ENCODE measurements at regions not wholly inside any gene's neighbourhood (a gene's known extent, or its start where the extent isn't known, plus 50 kb on each side); places are given as distances from the start of the nearest gene placed in this dataset.
A peak's percentile ranks its signal among the peaks of the same experiment; 100 is the strongest.

DNA sequence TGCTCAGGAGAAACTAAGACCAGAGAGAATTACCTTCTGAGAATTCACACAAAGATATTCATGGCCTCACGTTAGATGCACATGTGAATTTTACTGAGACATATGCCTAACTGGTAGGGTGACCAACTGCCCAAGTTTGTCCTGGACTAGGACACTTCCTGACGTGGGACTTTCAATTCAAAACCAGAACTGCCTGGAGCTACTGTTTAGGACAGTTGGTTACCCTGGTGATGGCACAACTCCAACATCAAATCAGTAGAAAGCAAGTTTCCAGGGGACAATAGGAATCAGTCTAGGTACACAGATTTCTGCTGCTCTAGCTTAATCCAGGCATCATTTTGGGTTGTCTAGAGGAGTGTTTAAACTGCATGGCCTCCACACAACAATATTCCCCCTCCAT, 178.7 kb downstream of the GXYLT1 start:
- no peak overlapping the region for H3K27ac Mint-ChIP-seq
- no peak overlapping the region for H3K4me3 Mint-ChIP-seq
- H3K4me1 Mint-ChIP-seq, result no peaks in the 10 kb centered on the region
- no peaks in the 10 kb centered on the region for H3K36me3 Mint-ChIP-seq
- peaks cover 1% of the 10 kb centered on the region for H3K27me3 Mint-ChIP-seq
- H3K9me3 Mint-ChIP-seq, result no peaks in the 10 kb centered on the region

DNA sequence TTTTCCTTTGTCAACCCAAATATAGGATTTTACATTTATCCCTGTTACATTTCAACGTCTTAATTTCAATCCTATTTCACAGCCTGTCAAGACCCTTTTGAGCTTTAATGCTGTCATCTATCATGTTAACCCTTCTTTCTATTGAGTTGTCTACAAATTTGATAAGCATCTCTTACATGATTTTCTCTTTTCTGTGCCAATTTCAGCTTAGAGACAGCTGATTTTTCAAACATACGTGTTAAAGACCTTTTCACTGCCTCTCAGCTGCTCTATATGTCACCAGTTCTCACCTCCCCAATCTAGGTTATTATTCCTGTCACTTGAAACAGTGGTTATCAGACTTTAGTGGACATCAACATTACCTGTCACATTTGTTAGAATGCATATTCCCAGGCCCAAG, 181.3 kb downstream of the GXYLT1 start:
- H3K9me3 Mint-ChIP-seq, result no peaks in the 10 kb centered on the region
- no peak overlapping the region for H3K27ac Mint-ChIP-seq
- H3K27me3 Mint-ChIP-seq, result peaks cover 1% of the 10 kb centered on the region
- H3K4me1 Mint-ChIP-seq, result no peaks in the 10 kb centered on the region
- H3K4me3 Mint-ChIP-seq, result no peak overlapping the region
- H3K36me3 Mint-ChIP-seq, result no peaks in the 10 kb centered on the region

DNA sequence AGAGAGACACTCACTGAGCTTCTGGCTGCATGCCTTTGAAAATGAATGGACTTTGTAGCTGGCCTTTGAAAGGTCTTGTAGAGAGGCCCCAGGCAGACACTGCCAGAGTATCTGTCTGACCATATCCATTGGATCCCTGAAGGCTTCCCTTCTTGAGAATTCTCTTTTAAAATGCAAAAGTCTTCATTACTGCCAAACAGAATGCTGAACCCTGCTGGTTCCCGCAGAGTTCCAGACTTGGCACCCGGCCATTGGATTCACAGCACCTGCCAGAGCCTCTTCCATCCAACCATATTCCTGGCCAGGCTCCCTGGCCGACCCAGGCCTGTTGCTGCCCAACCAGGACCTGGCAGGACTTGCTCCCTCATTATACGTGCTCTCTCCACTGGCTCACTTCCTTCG, 182.5 kb downstream of the GXYLT1 start:
- Mint-ChIP-seq H3K9me3 (no peaks in the 10 kb centered on the region), H3K4me3 (no peak overlapping the region), H3K27ac (no peak overlapping the region), H3K4me1 (no peaks in the 10 kb centered on the region), H3K36me3 (no peaks in the 10 kb centered on the region), H3K27me3 (peaks cover 1% of the 10 kb centered on the region)

DNA sequence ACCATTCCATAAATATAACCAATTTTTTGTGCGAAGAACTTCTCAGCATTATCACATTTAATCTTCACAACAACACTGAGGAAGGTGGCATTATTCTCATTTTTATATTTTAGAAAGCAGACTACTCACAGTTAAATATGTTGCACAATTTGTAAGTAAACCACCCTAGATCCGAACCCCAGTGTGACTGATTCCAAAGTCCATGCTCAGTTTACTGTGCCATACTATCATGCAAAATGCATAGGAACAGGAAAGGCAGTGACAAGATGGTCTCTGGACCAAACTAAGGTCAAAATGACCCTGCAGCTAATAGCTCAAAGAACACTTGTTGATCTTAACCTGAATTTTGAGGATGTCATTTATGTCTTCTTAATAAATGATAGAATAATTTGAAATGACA, 185.4 kb downstream of the GXYLT1 start:
- no peaks in the 10 kb centered on the region for H3K4me1 Mint-ChIP-seq
- no peak overlapping the region for H3K27ac Mint-ChIP-seq
- no peak overlapping the region for H3K4me3 Mint-ChIP-seq
- peaks cover 2% of the 10 kb centered on the region for H3K27me3 Mint-ChIP-seq
- H3K36me3 Mint-ChIP-seq, result no peaks in the 10 kb centered on the region
- H3K9me3 Mint-ChIP-seq, result no peaks in the 10 kb centered on the region

DNA sequence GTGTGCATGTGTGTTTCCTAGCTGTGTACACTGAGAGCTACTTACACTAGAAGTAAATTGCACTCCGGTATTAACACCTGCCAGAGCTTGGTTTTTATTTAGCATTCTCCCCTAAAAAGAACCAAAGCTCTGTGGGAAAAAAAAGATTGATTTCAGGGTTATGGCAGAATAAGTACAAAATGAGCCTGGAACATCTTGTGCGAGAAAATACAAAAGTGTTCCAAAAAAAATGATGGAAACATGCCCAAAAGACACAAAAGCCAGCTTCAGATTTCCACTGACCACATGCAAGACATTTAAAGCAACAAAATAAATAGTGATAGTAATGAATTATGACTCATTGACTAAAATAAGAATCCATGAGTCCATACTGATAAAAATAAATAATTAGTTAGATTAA, 188.3 kb downstream of the GXYLT1 start:
- no peaks in the 10 kb centered on the region for H3K36me3 Mint-ChIP-seq
- no peak overlapping the region for H3K27ac Mint-ChIP-seq
- no peaks in the 10 kb centered on the region for H3K9me3 Mint-ChIP-seq
- no peaks in the 10 kb centered on the region for H3K4me1 Mint-ChIP-seq
- no peak overlapping the region for H3K4me3 Mint-ChIP-seq
- peaks cover 4% of the 10 kb centered on the region for H3K27me3 Mint-ChIP-seq

DNA sequence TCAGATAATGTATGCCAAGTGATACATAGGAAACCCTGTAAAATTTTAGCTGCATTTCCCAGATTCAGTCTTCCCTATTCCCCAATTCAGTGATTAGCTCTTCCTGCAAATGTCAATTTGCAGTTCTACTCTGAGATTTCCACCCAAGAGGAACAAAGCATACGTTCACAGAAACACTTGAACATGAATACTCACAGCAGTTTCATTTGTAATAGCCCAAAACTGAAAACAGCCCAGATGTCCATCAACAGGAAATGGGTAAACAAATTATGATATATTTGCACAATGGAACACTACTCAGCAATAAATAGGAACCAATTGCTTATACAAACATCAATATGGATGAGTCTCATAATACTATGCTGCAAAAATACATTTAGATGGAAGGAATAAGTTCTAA, 194.2 kb downstream of the GXYLT1 start:
- H3K36me3 Mint-ChIP-seq, result no peaks in the 10 kb centered on the region
- H3K27ac Mint-ChIP-seq, result no peak overlapping the region

DNA sequence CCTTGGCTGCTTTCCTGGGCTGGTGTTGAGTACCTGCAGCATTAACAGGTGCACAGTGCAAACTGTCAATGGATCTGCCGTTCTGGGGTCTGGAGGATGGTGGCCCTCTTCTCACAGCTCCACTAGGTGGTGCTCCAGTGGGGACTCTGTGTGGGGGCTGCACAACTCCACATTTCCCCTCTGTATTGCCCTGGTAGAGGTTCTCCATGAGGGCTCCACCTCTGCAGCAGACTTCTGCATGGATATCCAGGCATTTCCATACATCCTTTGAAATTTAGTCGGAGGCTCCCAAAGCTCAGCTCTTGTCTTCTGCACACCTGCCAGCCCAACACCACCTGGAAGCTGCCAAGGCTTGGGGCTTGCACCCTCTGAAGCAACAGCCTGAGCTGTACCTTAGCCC, 198.6 kb downstream of the GXYLT1 start:
- no peak overlapping the region for H3K4me3 Mint-ChIP-seq
- no peaks in the 10 kb centered on the region for H3K36me3 Mint-ChIP-seq
- no peaks in the 10 kb centered on the region for H3K4me1 Mint-ChIP-seq
- H3K27me3 Mint-ChIP-seq, result peaks cover 10% of the 10 kb centered on the region
- H3K9me3 Mint-ChIP-seq, result peaks cover 5% of the 10 kb centered on the region
- no peak overlapping the region for H3K27ac Mint-ChIP-seq

More for the DNA sequence above, 194.2 kb downstream of the GXYLT1 start:
- H3K27me3 Mint-ChIP-seq, result peaks cover 11% of the 10 kb centered on the region
- H3K9me3 Mint-ChIP-seq, result no peaks in the 10 kb centered on the region
- H3K4me1 Mint-ChIP-seq, result no peaks in the 10 kb centered on the region
- no peak overlapping the region for H3K4me3 Mint-ChIP-seq

DNA sequence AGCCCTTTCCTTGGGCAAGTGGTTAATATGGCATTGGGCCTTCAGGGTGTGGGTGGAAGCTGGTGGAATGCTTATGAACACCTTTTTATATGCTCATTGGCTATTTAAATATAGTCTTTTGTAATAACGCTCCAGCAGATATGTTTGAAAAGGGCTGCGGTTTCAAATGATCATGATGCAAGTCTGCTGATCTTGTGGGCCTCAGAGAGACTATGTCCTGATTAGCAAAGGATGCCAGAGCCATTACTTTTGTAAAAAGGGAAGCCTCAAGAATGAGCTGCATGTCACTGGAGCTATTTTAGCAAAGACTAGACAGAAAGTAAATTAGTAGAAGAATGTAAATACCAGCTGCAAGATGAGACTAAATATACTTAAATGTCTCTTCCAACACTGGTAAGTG, 200.5 kb downstream of the GXYLT1 start:
- Mint-ChIP-seq H3K27me3 (peaks cover 9% of the 10 kb centered on the region), H3K27ac (no peak overlapping the region), H3K4me3 (no peak overlapping the region), H3K36me3 (no peaks in the 10 kb centered on the region), H3K4me1 (no peaks in the 10 kb centered on the region), H3K9me3 (peaks cover 5% of the 10 kb centered on the region)

DNA sequence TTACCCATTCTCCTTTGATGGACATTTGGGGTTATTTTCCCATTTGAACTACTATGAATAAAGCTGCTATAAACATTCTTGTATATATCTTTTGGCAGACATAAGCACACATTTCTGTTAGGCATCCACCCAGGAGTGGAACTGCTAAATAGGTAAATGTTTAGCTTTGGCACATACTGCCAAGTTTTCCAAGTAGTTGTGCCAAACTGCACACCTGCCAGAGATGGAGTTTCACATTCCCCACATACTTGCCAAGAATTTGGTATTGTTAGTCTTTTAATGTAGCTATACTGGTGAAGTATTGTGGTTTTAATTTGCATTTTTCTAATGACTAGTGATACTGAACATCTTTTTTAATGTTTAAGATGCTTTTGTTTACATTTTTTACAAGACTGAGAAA, 201.0 kb downstream of the GXYLT1 start:
- peaks cover 11% of the 10 kb centered on the region for H3K27me3 Mint-ChIP-seq
- peaks cover 5% of the 10 kb centered on the region for H3K9me3 Mint-ChIP-seq
- no peaks in the 10 kb centered on the region for H3K4me1 Mint-ChIP-seq
- no peak overlapping the region for H3K4me3 Mint-ChIP-seq
- H3K36me3 Mint-ChIP-seq, result no peaks in the 10 kb centered on the region
- no peak overlapping the region for H3K27ac Mint-ChIP-seq

DNA sequence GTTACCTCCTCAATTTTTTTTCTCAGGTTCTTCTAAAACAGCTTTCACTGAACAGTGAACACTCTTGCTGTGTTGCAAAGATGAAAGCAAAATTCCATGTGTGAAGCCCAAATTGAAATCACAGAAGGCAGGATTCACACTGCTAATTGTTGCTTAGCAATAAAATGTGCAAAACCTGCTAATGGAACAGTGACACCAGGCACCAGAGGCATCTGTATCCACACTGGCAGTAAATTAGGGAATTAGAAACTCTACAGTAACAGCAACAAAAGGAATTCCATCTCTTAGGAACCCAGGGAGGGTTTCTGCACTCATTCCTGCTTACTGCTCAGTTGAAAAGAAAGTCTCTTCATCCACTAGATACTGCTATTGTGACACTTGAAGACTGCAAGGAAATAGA, 202.3 kb downstream of the GXYLT1 start:
- Mint-ChIP-seq H3K27me3 (peaks cover 13% of the 10 kb centered on the region), H3K9me3 (peaks cover 5% of the 10 kb centered on the region), H3K27ac (no peak overlapping the region), H3K4me3 (no peak overlapping the region), H3K36me3 (no peaks in the 10 kb centered on the region), H3K4me1 (no peaks in the 10 kb centered on the region)

DNA sequence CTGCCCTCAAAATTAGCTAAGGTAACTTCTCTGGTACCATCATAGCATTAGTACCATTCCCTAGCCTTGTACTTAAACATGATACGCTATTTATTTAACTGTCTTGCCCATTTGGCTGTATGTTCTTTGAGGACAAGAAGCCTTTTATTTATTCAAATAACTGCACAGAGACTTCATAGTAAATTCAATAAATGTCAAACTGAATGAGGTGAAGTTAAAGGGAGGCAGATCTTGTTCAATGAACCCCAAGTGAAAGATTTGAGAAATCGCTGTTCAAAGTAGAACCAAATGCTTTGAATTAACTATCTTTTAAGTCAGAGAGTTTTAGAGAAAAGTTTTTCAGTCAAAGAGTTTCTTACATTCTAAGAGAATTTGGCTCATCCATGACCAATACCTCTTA, 203.6 kb downstream of the GXYLT1 start:
- H3K4me1 Mint-ChIP-seq, result no peaks in the 10 kb centered on the region
- H3K36me3 Mint-ChIP-seq, result no peaks in the 10 kb centered on the region
- no peak overlapping the region for H3K27ac Mint-ChIP-seq
- H3K27me3 Mint-ChIP-seq, result peaks cover 9% of the 10 kb centered on the region
- peaks cover 5% of the 10 kb centered on the region for H3K9me3 Mint-ChIP-seq
- no peak overlapping the region for H3K4me3 Mint-ChIP-seq

DNA sequence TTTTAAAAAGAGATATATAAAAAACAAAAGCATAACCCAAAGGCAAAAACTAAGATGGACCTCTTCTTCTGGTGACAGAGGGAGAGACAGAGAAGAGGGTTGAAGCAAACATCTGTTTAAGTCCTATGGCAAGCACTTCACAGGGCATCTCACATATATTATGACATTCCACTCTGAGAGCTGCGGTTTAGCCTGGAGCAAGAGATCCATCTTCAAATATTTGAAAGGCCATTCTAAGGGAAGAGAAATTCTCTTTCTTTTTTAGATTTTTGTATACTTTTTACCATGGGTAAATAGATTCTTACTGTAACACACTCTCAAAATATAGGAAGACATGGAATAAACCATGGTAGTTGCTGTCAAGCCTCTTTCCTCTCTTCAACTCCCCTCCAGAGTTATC, 204.1 kb downstream of the GXYLT1 start:
- H3K9me3 Mint-ChIP-seq, result peaks cover 5% of the 10 kb centered on the region
- H3K36me3 Mint-ChIP-seq, result no peaks in the 10 kb centered on the region
- H3K27ac Mint-ChIP-seq, result no peak overlapping the region
- H3K4me1 Mint-ChIP-seq, result no peaks in the 10 kb centered on the region
- peaks cover 9% of the 10 kb centered on the region for H3K27me3 Mint-ChIP-seq
- H3K4me3 Mint-ChIP-seq, result no peak overlapping the region

DNA sequence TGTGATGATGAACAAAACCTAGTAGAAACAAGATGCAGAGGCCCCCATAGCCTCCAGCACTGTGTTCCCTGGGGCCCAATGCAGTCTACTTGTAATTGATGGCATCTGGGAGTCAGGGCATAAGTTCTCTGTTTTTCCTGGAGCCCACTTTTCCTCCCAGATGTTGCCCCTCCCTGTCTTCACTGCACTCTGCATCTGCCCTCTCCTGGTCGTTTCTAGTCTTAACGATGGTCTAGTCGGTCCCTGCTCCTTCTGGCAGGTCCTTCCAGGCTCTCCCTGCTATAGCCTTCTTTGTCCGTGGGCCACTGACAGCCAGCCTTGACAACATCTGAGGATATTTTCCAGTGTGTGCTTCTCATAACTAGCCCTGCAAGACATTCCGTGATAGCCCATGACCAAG, 208.3 kb downstream of the GXYLT1 start:
- Mint-ChIP-seq H3K4me3 (no peak overlapping the region), H3K27me3 (peaks cover 20% of the 10 kb centered on the region), H3K27ac (no peak overlapping the region), H3K36me3 (no peaks in the 10 kb centered on the region), H3K9me3 (no peaks in the 10 kb centered on the region), H3K4me1 (peaks cover 11% of the 10 kb centered on the region)

DNA sequence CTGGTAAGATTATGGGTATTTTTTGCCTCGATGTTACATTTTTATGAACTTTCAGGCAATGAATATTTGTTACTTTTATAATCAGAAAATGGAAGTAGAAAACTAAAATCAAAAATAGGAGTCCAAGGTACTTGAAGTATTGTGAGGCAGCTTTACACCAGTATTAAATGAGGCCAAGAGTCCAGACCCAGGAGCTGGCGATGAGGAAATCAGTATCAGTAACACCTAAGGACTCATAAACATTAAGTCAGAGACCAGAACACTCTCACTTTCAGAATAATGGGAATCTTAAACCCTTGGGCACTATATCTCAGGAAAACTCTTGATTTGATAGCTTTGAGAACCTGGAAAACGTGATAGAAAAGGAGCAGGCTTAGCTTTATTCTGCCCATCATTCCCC, 208.8 kb downstream of the GXYLT1 start:
- Mint-ChIP-seq H3K27ac (no peak overlapping the region), H3K27me3 (peaks cover 21% of the 10 kb centered on the region), H3K36me3 (no peaks in the 10 kb centered on the region), H3K4me1 (peaks cover 15% of the 10 kb centered on the region), H3K4me3 (no peak overlapping the region), H3K9me3 (no peaks in the 10 kb centered on the region)

DNA sequence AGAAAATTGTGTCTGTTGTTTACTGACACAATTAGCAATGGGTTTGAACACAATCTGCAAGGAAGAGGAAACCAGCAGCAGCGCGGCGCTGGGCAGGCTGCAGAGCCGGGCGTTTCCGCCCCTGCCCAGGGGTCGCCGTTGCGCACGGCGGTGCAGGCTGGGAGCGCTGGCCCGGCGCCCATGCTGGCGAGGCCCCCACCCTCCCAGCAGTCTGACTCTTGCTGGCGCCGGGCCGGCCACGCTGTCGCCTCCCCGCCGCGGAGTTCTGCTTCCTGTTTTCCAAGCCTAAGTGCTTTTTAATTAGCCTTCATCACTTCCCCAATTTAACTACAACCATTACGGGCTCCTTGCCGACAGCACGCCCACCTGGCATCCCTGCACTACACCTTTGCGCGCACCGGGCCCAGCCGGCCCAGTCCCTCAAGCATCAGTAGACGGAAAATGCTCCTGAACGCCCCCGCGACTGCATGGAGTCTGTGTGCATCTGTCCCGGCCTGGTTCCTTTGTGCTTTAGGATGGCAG, 212.1 kb downstream of the GXYLT1 start:
- no peak overlapping the region for H3K27ac Mint-ChIP-seq
- no peaks in the 10 kb centered on the region for H3K36me3 Mint-ChIP-seq
- peaks cover 19% of the 10 kb centered on the region for H3K4me1 Mint-ChIP-seq
- peak overlapping the region; percentile 76 for H3K4me3 Mint-ChIP-seq
- no peaks in the 10 kb centered on the region for H3K9me3 Mint-ChIP-seq
- H3K27me3 Mint-ChIP-seq, result peaks cover 20% of the 10 kb centered on the region

DNA sequence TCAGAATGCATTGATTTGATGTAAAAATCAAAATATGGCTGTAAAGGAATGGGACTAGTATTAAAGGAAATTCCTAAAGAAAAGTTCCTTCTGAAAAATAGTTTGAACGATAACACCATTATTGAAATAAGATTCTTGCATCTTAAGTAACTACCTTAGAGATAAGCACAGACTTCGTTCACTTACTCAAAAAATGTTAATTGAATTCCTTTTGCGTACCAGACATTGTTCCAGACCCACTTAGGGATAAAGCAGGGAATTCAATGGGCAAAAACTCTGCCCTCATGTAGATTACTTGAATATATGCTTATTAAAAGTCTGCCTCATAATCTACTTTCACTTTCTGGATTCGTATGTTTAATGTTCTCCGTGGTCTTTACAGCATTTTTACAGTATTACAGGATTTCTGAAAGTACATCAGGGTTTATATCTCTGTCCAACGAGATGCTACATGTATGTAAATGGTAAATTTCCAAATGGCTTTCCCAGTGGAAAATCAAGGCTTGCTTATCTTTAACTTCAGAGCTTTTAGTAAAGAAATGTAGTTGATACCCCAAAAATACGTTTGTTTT, 213.7 kb downstream of the GXYLT1 start:
- H3K27me3 Mint-ChIP-seq, result peaks cover 20% of the 10 kb centered on the region
- no peaks in the 10 kb centered on the region for H3K9me3 Mint-ChIP-seq
- H3K27ac Mint-ChIP-seq, result no peak overlapping the region
- H3K4me1 Mint-ChIP-seq, result peaks cover 19% of the 10 kb centered on the region
- H3K36me3 Mint-ChIP-seq, result no peaks in the 10 kb centered on the region
- peak overlapping the region; percentile 54 for H3K4me3 Mint-ChIP-seq

DNA sequence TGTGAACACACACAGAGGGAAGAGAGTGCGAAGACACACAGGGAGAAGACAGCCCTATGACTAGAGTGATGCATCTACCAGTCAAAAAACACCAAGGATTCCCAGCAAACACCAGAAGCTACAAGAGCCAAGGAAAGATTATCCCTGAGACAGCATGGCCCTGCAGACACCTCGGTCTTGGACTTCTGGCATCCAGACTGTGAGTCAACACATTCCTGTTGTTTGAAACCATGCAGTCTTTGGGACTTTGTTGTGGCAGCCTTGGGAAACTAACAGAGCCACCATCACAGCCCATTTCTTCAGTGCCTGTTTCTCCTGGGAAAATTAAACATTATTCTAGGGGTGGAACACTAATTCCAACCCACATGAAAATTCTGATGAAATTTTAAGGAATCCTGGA, 220.6 kb downstream of the GXYLT1 start:
- H3K4me1 Mint-ChIP-seq, result no peaks in the 10 kb centered on the region
- H3K36me3 Mint-ChIP-seq, result no peaks in the 10 kb centered on the region
- no peak overlapping the region for H3K27ac Mint-ChIP-seq
- no peak overlapping the region for H3K4me3 Mint-ChIP-seq
- no peaks in the 10 kb centered on the region for H3K9me3 Mint-ChIP-seq
- peaks cover 19% of the 10 kb centered on the region for H3K27me3 Mint-ChIP-seq

All from activated naive CD4-positive, alpha-beta T cell treated with anti-CD3 and anti-CD28 coated beads, Interleukin-2, amount 50 U/mL, for 24 hours (primary cell).